Heart left ventricle (tissue), 16 donors: ENCODE measurements at regions not wholly inside any gene's neighbourhood (a gene's known extent, or its start where the extent isn't known, plus 50 kb on each side); places are given as distances from the start of the nearest gene placed in this dataset.

Experiments used
- ATAC-seq, 4 donors: fragments of 200-7000 bp; cut with Tn5 transposase; one replicate each; pipeline ENCODE4 v1.9.1; 2020 to 2022; ENCODE audit warnings: moderate library complexity in 4 of 4, mild to moderate bottlenecking in 3 of 4, moderate number of reproducible peaks in 1 of 4
- DNase-seq, 5 donors: peaks; one replicate each; pipeline ENCODE4 v3.0.0-alpha.2; 2020
- H3K27ac ChIP-seq, 12 donors: fragments of 200-600 bp; sonication (generic) in 4 of 12; one replicate each; pipeline versions ENCODE4 v1.5.0 to v1.8.0; 2016 to 2022; ENCODE audit warnings: mild to moderate bottlenecking in 2 of 12
- H3K27me3 ChIP-seq, 9 donors: fragments of 200-600 bp; sonication (generic) in 2 of 9; one replicate each; pipeline versions ENCODE4 v1.5.1 to v1.8.0; 2016 to 2022; ENCODE audit warnings: mild to moderate bottlenecking in 3 of 9
- H3K36me3 ChIP-seq, 9 donors: fragments of 200-600 bp; sonication (generic) in 2 of 9; one replicate each; pipeline versions ENCODE4 v1.5.0 to v1.8.0; 2018 to 2022; ENCODE audit warnings: mild to moderate bottlenecking in 2 of 9
- H3K4me1 ChIP-seq, 12 donors: fragments of 200-600 bp; sonication (generic) in 4 of 12; one replicate each; pipeline versions ENCODE4 v1.5.0 to v1.8.0; 2016 to 2022; ENCODE audit warnings: mild to moderate bottlenecking in 3 of 12
- H3K4me3 ChIP-seq, 12 donors: fragments of 200-600 bp; sonication (generic) in 4 of 12; one replicate each; pipeline versions ENCODE4 v1.5.0 to v1.8.0; 2017 to 2022; ENCODE audit warnings: mild to moderate bottlenecking in 9 of 12, moderate library complexity in 4 of 12
- H3K9me3 ChIP-seq, 12 donors: fragments of 200-600 bp; sonication (generic) in 4 of 12; one replicate each; pipeline versions ENCODE4 v1.5.0 to v1.8.0; 2016 to 2022; ENCODE audit warnings: mild to moderate bottlenecking in 1 of 12
- POLR2A ChIP-seq, 2 donors: fragments of 450-650 bp; IDR thresholded peaks; one replicate each; pipeline ENCODE4 v1.6.1; 2017; ENCODE audit warnings: antibody characterized with exemption in 2 of 2, mild to moderate bottlenecking in 2 of 2, moderate library complexity in 2 of 2
- WGBS, 4 donors: extraction: QIAGEN DNeasy Blood & Tissue Kit in 2 of 4; methylation state at CpG; one replicate each; pipeline versions ENCODE4 v1.1.5 to v1.1.7; 2013 to 2018; 5-methylcytosine and 5-hydroxymethylcytosine counted together
- intact Hi-C, 10 donors: fragments of 100-400 bp; cut with DNase I; formaldehyde crosslinking; loops; one replicate each; pipeline versions ENCODE4 v1.11.1 to v1.14.2; 2022
- TF ChIP-seq, protein P1 (sequence below), 12 donors: fragments of 200-600 bp; sonication (generic) in 4 of 12; IDR thresholded peaks; one replicate each; pipeline versions ENCODE4 v1.5.0 to v1.8.0; 2018 to 2022; ENCODE audit warnings: antibody characterized with exemption in 12 of 12, mild to moderate bottlenecking in 5 of 12
- donor health status: ischemic (EF 13 %, LVEDD 7.1; RV severe dilation, severe dysfunction).
- donor health status: healthy with polysubstance abuse.
- donor health status: DM: no; HTN: yes; CAD: no.
- donor health status: DM: no; HTN: no; CAD: no.
- donor health status: ischemic (EF 25% LVEDD 6.9; RV normal size, moderate dysfunction).
- donor health status: ischemic (EF 25% LVEDD 5.7; RV mildly dilated, moderate dysfunction).
- donor health status: healthy.
- donor health status: DM: yes; HTN: yes; CAD: no.
- donor health status: ischemic (EF 35%, LVEDD 5.7; RV mildly dilated, moderate dysfunction).
- donor health status: nonischemic (EF 11% LVEDD 7.7; RV severe dilation, severe dysfunction).
- donor health status: DM: yes; HTN: yes; CAD: no.
- donor health status: PGD.
- donor health status: ischemic (EF 29% LVEDD 5.4; RV normal size, mild dysfunction).
- donor health status: nonischemic (EF 23%, LVEDD 6.1; RV moderate dilation, normal function).

DNA sequence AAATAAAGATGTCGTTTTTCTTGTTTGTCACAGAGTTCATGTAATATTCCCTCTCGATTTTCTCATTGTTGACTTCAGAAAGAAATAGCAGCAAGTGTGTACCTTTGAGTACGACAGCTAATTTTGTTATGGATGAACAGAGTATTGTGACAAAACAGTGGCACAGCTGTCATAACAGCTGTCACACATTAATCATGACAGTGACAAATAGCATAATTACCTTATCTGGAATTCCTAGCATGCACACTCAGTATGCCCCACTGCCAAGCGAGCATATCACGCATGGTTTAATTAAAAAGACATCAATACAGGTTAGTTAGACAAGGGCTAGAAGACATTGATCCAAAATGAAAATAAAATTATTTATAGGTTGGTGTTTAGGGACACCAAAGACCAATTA lies 375.1 kb downstream of the SPATA31D1 start:
- H3K4me3 ChIP-seq, result no peak overlapping the region
- H3K27ac ChIP-seq, result no peak overlapping the region
- no peaks in the 10 kb centered on the region for H3K36me3 ChIP-seq
- H3K9me3 ChIP-seq, result no peaks in the 10 kb centered on the region
- intact Hi-C loops, result no loop called here
- 69 to 74% (median 73%) methylated on average over 5 of the region's 5 CpGs for WGBS, 4 donors
- no peaks in the 10 kb centered on the region for H3K4me1 ChIP-seq
- DNase-seq, result no peak
- TF ChIP-seq, protein P1, sequence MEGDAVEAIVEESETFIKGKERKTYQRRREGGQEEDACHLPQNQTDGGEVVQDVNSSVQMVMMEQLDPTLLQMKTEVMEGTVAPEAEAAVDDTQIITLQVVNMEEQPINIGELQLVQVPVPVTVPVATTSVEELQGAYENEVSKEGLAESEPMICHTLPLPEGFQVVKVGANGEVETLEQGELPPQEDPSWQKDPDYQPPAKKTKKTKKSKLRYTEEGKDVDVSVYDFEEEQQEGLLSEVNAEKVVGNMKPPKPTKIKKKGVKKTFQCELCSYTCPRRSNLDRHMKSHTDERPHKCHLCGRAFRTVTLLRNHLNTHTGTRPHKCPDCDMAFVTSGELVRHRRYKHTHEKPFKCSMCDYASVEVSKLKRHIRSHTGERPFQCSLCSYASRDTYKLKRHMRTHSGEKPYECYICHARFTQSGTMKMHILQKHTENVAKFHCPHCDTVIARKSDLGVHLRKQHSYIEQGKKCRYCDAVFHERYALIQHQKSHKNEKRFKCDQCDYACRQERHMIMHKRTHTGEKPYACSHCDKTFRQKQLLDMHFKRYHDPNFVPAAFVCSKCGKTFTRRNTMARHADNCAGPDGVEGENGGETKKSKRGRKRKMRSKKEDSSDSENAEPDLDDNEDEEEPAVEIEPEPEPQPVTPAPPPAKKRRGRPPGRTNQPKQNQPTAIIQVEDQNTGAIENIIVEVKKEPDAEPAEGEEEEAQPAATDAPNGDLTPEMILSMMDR (IDR thresholded peaks at IDR 0.05), result no peak
- no peak for TF ChIP-seq POLR2A (IDR thresholded peaks at IDR 0.05)
- no peaks in the 10 kb centered on the region for H3K27me3 ChIP-seq
- ATAC-seq, result no peak

DNA sequence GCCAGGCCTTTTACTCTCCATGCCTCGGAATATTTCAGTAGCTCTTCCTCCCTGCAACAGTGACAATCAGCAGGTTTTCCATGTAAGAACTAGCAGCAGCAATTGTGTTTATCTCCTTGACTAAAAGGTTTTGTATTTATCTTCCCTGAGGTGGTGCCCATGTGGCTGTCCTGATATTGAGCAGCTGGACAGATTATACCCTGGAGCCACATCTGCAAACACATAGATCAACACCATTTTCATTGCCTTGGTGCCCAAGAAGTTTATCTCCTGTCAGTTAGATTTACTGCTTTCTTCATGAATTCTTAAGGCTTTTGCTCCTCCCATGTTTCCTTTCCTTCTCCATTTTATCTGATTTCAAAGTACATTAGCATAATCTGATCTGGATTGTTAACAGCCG lies 378.4 kb downstream of the SPATA31D1 start:
- no peak overlapping the region for H3K4me3 ChIP-seq
- 37 to 62% (median 55%) methylated on average over 2 of the region's 2 CpGs for WGBS, 4 donors

DNA sequence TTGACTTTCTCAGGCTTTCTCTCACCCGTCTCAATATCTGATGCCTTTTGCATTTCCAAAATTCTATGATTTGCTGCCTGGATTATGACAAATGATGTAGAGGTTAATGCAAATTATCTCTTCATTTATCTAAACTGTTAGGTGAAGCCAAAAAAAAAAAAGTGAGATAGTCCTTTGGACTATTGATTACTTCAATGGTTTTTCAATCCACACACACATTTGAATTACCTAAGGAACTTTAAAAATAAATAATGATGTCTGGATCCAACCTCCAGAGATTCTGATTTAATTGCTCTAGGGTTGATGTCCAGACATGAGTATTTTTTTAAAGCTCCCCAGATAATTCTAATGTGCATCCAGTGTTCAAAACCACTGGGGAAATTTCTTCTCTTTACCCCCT lies 379.4 kb downstream of the SPATA31D1 start:
- intact Hi-C loops, result no loop called here
- H3K4me1 ChIP-seq, result no peaks in the 10 kb centered on the region
- 81 to 87% (median 85%) methylated on average over 1 of the region's 1 CpG for WGBS, 4 donors
- TF ChIP-seq, protein P1 (IDR thresholded peaks at IDR 0.05), result no peak
- DNase-seq, result no peak
- no peaks in the 10 kb centered on the region for H3K36me3 ChIP-seq
- H3K4me3 ChIP-seq, result no peak overlapping the region
- ATAC-seq, result no peak
- no peak overlapping the region for H3K27ac ChIP-seq
- no peaks in the 10 kb centered on the region for H3K27me3 ChIP-seq
- H3K9me3 ChIP-seq, result no peaks in the 10 kb centered on the region

More for the DNA sequence above, 378.4 kb downstream of the SPATA31D1 start:
- ATAC-seq (no peak), DNase-seq (no peak)
- Histone ChIP-seq H3K4me1 (no peaks in the 10 kb centered on the region), H3K27ac (no peak overlapping the region), H3K27me3 (no peaks in the 10 kb centered on the region), H3K36me3 (no peaks in the 10 kb centered on the region), H3K9me3 (no peaks in the 10 kb centered on the region)
- TF ChIP-seq, protein P1 (IDR thresholded peaks at IDR 0.05), result no peak
- no peak for TF ChIP-seq POLR2A (IDR thresholded peaks at IDR 0.05)
- intact Hi-C loops, result no loop called here

DNA sequence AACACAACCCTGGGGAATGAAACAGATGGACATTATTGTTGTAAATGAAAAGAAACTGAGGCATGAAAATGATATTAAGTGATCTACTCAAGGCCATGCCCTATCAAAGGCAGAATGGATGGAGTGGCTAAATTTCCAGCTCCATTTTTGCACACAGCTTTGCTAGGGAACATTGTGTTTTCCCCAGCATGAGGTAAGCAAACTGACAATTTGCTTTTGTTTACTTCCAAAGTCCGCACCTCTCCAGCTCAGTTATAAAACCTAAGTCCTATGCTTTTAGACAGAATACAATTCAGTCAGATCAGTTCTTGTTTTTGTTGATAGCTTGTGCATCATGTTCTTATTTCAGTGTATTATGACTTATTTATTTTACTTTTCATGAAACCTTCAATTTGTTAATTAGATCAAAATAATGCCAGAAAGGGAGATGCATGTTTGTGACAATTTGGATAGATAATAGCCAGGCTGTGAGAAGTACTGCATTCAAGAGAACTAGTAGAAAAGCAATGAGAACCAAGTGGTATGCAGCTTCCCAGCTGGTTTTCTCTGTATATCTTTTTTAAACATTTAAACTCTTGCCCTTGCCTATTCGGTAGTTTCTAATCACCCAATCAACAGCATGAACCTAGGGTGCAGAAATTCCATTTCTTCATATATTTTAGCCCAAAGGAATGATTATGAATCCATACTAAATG lies 380.8 kb downstream of the SPATA31D1 start:
- 75 to 78% (median 76%) methylated on average over 2 of the region's 2 CpGs for WGBS, 4 donors
- ATAC-seq, result no peak
- H3K27ac ChIP-seq, result no peak overlapping the region
- no peaks in the 10 kb centered on the region for H3K36me3 ChIP-seq
- H3K4me1 ChIP-seq, result no peaks in the 10 kb centered on the region
- no peak for DNase-seq
- H3K9me3 ChIP-seq, result no peaks in the 10 kb centered on the region
- no peak overlapping the region for H3K4me3 ChIP-seq
- TF ChIP-seq POLR2A (IDR thresholded peaks at IDR 0.05), result no peak
- TF ChIP-seq, protein P1 (IDR thresholded peaks at IDR 0.05), result no peak
- intact Hi-C loops, result no loop called here
- no peaks in the 10 kb centered on the region for H3K27me3 ChIP-seq
